H9 (cell line): ENCODE measurements at regions not wholly inside any gene's neighbourhood (a gene's known extent, or its start where the extent isn't known, plus 50 kb on each side); places are given as distances from the start of the nearest gene placed in this dataset.

Experiments used
- DNase-seq: peaks from one replicate; pipeline ENCODE4 v3.0.0-alpha.2; 2017
- H2AFZ ChIP-seq: one replicate; pipeline ENCODE4 v1.6.1; 2013; ENCODE audit warnings: mild to moderate bottlenecking, low read length, control low read depth, moderate library complexity
- H2AK5ac ChIP-seq: 2 replicates; pipeline ENCODE4 v1.6.1; 2013; ENCODE audit warnings: low read length, control low read depth, mixed read lengths; ENCODE audit not compliant: insufficient read length
- H2BK120ac ChIP-seq: one replicate; pipeline ENCODE4 v1.6.1; 2013; ENCODE audit warnings: low read depth, mild to moderate bottlenecking, low read length, control low read depth, inconsistent platforms; ENCODE audit not compliant: poor library complexity, severe bottlenecking
- H2BK12ac ChIP-seq: 2 replicates; pipeline ENCODE4 v1.6.1; 2013; ENCODE audit warnings: low read length, control low read depth, mixed read lengths, low read depth; ENCODE audit not compliant: insufficient read length
- H2BK15ac ChIP-seq: 2 replicates; pipeline ENCODE4 v1.6.1; 2013; ENCODE audit warnings: low read depth, low read length, control low read depth
- H2BK20ac ChIP-seq: one replicate; pipeline ENCODE4 v1.6.1; 2013; ENCODE audit warnings: low read depth, mild to moderate bottlenecking, low read length, control low read depth, inconsistent platforms; ENCODE audit not compliant: poor library complexity, severe bottlenecking
- H2BK5ac ChIP-seq: 2 replicates; pipeline ENCODE4 v1.6.1; 2013; ENCODE audit warnings: low read length, control low read depth, mixed read lengths; ENCODE audit not compliant: insufficient read length
- H3K14ac ChIP-seq: 2 replicates; pipeline ENCODE4 v1.6.1; 2013; ENCODE audit warnings: low read length, control low read depth; ENCODE audit not compliant: insufficient read depth
- H3K18ac ChIP-seq: 2 replicates; pipeline ENCODE4 v1.6.1; 2013; ENCODE audit warnings: low read depth, mild to moderate bottlenecking, mixed read lengths, low read length, control low read depth; ENCODE audit not compliant: insufficient read length
- H3K23ac ChIP-seq: 2 replicates; pipeline ENCODE4 v1.6.1; 2013; ENCODE audit warnings: low read length, control low read depth, mixed read lengths, low read depth; ENCODE audit not compliant: insufficient read length
- H3K23me2 ChIP-seq: 2 replicates; pipeline ENCODE4 v1.6.1; 2013; ENCODE audit warnings: low read depth, mild to moderate bottlenecking, mixed read lengths, low read length, control low read depth; ENCODE audit not compliant: insufficient read length, poor library complexity, severe bottlenecking
- H3K27ac ChIP-seq: 2 replicates; pipeline ENCODE4 v1.5.1; 2013; ENCODE audit warnings: low read length, control low read depth, mixed read lengths, low read depth; ENCODE audit not compliant: insufficient read length
- H3K27me3 ChIP-seq: 2 replicates; pipeline ENCODE4 v1.6.1; 2013; ENCODE audit warnings: low read length, control low read depth, inconsistent platforms; ENCODE audit not compliant: insufficient read depth
- H3K4ac ChIP-seq: 2 replicates; pipeline ENCODE4 v1.6.1; 2013; ENCODE audit warnings: low read depth, mild to moderate bottlenecking, control low read depth, inconsistent platforms, low read length, moderate library complexity
- H3K4me1 ChIP-seq: 2 replicates; pipeline ENCODE4 v1.6.1; 2013; ENCODE audit warnings: low read length, control low read depth, inconsistent platforms; ENCODE audit not compliant: insufficient read depth
- H3K4me2 ChIP-seq: 2 replicates; pipeline ENCODE4 v1.6.1; 2013; ENCODE audit warnings: low read length, control low read depth, mixed read lengths; ENCODE audit not compliant: insufficient read length, insufficient read depth
- H3K56ac ChIP-seq: 2 replicates; pipeline ENCODE4 v1.6.1; 2013; ENCODE audit warnings: low read depth, mild to moderate bottlenecking, mixed read lengths, low read length, control low read depth; ENCODE audit not compliant: insufficient read length
- H3K79me1 ChIP-seq: 2 replicates; pipeline ENCODE4 v1.6.1; 2013; ENCODE audit warnings: low read depth, mild to moderate bottlenecking, moderate library complexity, low read length, control low read depth, inconsistent platforms; ENCODE audit not compliant: insufficient read depth, poor library complexity, severe bottlenecking
- H3K79me2 ChIP-seq: 2 replicates; pipeline ENCODE4 v1.6.1; 2013; ENCODE audit warnings: low read length, control low read depth, inconsistent platforms; ENCODE audit not compliant: insufficient read depth
- H3K9ac ChIP-seq: 2 replicates; pipeline ENCODE4 v1.6.1; 2013; ENCODE audit warnings: low read length, control low read depth, mixed read lengths; ENCODE audit not compliant: insufficient read length; ENCODE audit errors: extremely low read depth
- H3K9me3 ChIP-seq: one replicate; pipeline ENCODE4 v1.6.1; 2013; ENCODE audit warnings: low read depth, low read length, inconsistent platforms; ENCODE audit not compliant: control insufficient read depth
- H3T11ph ChIP-seq: one replicate; pipeline ENCODE4 v1.6.1; 2013; ENCODE audit warnings: mild to moderate bottlenecking, low read length, control low read depth, inconsistent platforms
- H4K20me1 ChIP-seq: one replicate; pipeline ENCODE4 v1.6.1; 2013; ENCODE audit not compliant: control insufficient read depth, insufficient read length, insufficient read depth
- H4K5ac ChIP-seq: 2 replicates; pipeline ENCODE4 v1.6.1; 2013; ENCODE audit warnings: low read depth, mild to moderate bottlenecking, mixed read lengths, low read length, control low read depth; ENCODE audit not compliant: insufficient read length
- H4K8ac ChIP-seq: replicated peaks from 2 replicates; pipeline ENCODE4 v1.6.1; 2013; ENCODE audit warnings: low read length, control low read depth, mixed read lengths, low read depth; ENCODE audit not compliant: insufficient read length
- H4K91ac ChIP-seq: 2 replicates; pipeline ENCODE4 v1.6.1; 2013; ENCODE audit warnings: low read depth, mild to moderate bottlenecking, moderate library complexity, mixed read lengths, low read length, control low read depth; ENCODE audit not compliant: insufficient read length
- H3K27ac Mint-ChIP-seq, 3 experiments: 2 replicates in 2 of 3; 3 replicates in 1 of 3; pipeline ENCODE4 v1.8.0; 2020 to 2021; ENCODE audit warnings: mixed read lengths in 3 of 3, mild to moderate bottlenecking in 1 of 3, moderate library complexity in 1 of 3
- H3K27me3 Mint-ChIP-seq: 2 replicates; pipeline ENCODE4 v1.8.0; 2021; ENCODE audit warnings: low read depth, mild to moderate bottlenecking, moderate library complexity, mixed read lengths
- H3K36me3 Mint-ChIP-seq, 3 experiments: 2 replicates in 2 of 3; 3 replicates in 1 of 3; pipeline ENCODE4 v1.8.0; 2020 to 2021; ENCODE audit warnings: low read depth in 3 of 3, mixed read lengths in 3 of 3; ENCODE audit not compliant: insufficient read depth in 1 of 3
- H3K4me1 Mint-ChIP-seq, 2 experiments: 2 replicates each; pipeline ENCODE4 v1.8.0; 2020; ENCODE audit warnings: mixed read lengths in 2 of 2
- H3K4me3 Mint-ChIP-seq, 2 experiments: 2 replicates in 1 of 2; 3 replicates in 1 of 2; pipeline ENCODE4 v1.8.0; 2020 to 2021; ENCODE audit warnings: mild to moderate bottlenecking in 2 of 2, mixed read lengths in 2 of 2, moderate library complexity in 1 of 2
- H3K9me3 Mint-ChIP-seq, 2 experiments: 2 replicates in 1 of 2; 3 replicates in 1 of 2; pipeline ENCODE4 v1.8.0; 2020; ENCODE audit warnings: mild to moderate bottlenecking in 2 of 2, mixed read lengths in 2 of 2, moderate library complexity in 1 of 2
- CTCF ChIP-seq: fragments of 200-600 bp; sonication (generic); conservative IDR thresholded peaks from 3 replicates; pipeline ENCODE4 v1.8.0; 2021; ENCODE audit warnings: antibody characterized with exemption, mild to moderate bottlenecking
- WGBS: extraction: QIAGEN DNeasy Blood & Tissue Kit; methylation state at CpG from one replicate; pipeline ENCODE4 v1.1.7; 2013; ENCODE audit warnings: missing lambda C conversion rate, low lambda C conversion rate, mixed read lengths; ENCODE audit not compliant: insufficient read length; ENCODE audit errors: extremely low coverage; 5-methylcytosine and 5-hydroxymethylcytosine counted together

- WGBS: no CpG with 5 or more reads among the region's 4 CpGs
- H3T11ph ChIP-seq: no peak overlapping the region
- H2BK15ac ChIP-seq: no peak overlapping the region
- H4K20me1 ChIP-seq: no peaks in the 10 kb centered on the region
- no peak overlapping the region for H2BK12ac ChIP-seq
- no peaks in the 10 kb centered on the region for H3K9me3 ChIP-seq
- H3K18ac ChIP-seq: no peak overlapping the region
- no peak for TF ChIP-seq CTCF
- H3K27me3 Mint-ChIP-seq: no peaks in the 10 kb centered on the region
- H3K4me2 ChIP-seq: no peak overlapping the region
- H2AFZ ChIP-seq: no peak overlapping the region
- H4K5ac ChIP-seq: no peak overlapping the region
- no peak for DNase-seq
- no peak overlapping the region for H3K4ac ChIP-seq
- H3K79me1 ChIP-seq: no peaks in the 10 kb centered on the region
- H3K4me1 ChIP-seq: no peaks in the 10 kb centered on the region; the same call in 1 of the 2 replicates
- H3K23ac ChIP-seq: no peak overlapping the region
- no peak overlapping the region for H3K4me3 Mint-ChIP-seq
- no peak overlapping the region for H3K9ac ChIP-seq
- H3K36me3 Mint-ChIP-seq: no peaks in the 10 kb centered on the region
- no peak overlapping the region for H3K14ac ChIP-seq
- H3K23me2 ChIP-seq: no peaks in the 10 kb centered on the region
- H3K56ac ChIP-seq: no peak overlapping the region
- no peak overlapping the region for H4K91ac ChIP-seq
- no peaks in the 10 kb centered on the region; a peak in 1 of 5 replicates for H3K9me3 Mint-ChIP-seq
- H3K4me1 Mint-ChIP-seq: peaks cover 8% of the 10 kb centered on the region in 2 experiments
- H3K27ac Mint-ChIP-seq: no peak overlapping the region
- no peaks in the 10 kb centered on the region for H3K27me3 ChIP-seq
- H3K27ac ChIP-seq: no peak overlapping the region
- H2AK5ac ChIP-seq: no peak overlapping the region
- no peak overlapping the region for H4K8ac ChIP-seq
- no peak overlapping the region for H2BK20ac ChIP-seq
- no peaks in the 10 kb centered on the region for H3K79me2 ChIP-seq
- no peak overlapping the region for H2BK120ac ChIP-seq
- H2BK5ac ChIP-seq: no peak overlapping the region
These were observed 155.4 kb upstream of the MARCKS start for GRCh38 chr6:113701552-113702254.
